ENCODE measurements at regions not wholly inside any gene's neighbourhood (a gene's known extent, or its start where the extent isn't known, plus 50 kb on each side); places are given as distances from the start of the nearest gene placed in this dataset.
"Not testable (repeated sequence)": the region's sequence is repeated elsewhere in the genome, so short reads cannot be mapped to it uniquely, and the experiment has no call there.

DNA sequence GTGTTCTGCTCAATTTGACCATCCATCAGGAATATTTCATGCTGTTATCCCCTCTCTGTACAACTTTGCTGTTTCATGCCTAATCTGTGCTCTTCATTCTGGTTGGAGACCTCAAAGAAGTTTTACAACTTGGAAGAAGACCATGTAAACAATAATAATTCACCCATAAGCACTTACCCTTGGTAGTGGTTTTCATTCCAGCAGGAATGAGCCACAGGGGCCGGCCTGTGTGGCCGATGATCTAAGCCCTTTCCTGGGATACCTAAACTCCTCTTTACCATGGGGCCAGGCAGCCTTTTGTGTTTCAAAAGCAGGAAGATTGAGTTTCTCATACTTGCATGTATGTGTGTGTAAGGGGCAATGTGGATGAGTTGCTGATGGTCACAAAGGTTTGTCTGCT lies 165.0 kb downstream of the FGF1 start:
- H3K4me3 ChIP-seq (ENCODE audit: control insufficient read depth, low read depth, low read length), result no peak overlapping the region
- peak; percentile 45 for DNase-seq (ENCODE audit: low read depth)
- TF ChIP-seq, protein P1, sequence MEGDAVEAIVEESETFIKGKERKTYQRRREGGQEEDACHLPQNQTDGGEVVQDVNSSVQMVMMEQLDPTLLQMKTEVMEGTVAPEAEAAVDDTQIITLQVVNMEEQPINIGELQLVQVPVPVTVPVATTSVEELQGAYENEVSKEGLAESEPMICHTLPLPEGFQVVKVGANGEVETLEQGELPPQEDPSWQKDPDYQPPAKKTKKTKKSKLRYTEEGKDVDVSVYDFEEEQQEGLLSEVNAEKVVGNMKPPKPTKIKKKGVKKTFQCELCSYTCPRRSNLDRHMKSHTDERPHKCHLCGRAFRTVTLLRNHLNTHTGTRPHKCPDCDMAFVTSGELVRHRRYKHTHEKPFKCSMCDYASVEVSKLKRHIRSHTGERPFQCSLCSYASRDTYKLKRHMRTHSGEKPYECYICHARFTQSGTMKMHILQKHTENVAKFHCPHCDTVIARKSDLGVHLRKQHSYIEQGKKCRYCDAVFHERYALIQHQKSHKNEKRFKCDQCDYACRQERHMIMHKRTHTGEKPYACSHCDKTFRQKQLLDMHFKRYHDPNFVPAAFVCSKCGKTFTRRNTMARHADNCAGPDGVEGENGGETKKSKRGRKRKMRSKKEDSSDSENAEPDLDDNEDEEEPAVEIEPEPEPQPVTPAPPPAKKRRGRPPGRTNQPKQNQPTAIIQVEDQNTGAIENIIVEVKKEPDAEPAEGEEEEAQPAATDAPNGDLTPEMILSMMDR (conservative IDR thresholded peaks at IDR 0.05; ENCODE audit: control insufficient read depth, insufficient read depth, low read depth, low read length), result no peak

DNA sequence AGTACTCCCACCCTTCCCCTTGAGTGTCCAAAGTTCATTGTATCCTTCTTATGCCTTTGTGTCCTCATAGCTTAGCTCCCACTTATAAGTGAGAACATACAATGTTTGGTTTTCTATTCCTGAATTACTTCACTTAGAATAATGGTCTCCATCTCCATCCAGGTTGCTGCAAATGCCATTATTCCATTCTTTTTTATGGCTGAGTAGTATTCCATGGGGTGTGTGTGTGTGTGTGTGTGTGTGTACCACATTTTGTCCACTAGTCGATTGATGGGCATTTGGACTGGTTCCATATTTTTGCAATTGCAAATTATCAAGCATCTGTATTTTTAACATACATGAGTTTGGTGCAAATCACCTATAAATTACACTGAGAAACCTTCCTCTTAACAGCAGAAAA lies 166.0 kb downstream of the FGF1 start:
- DNase-seq (ENCODE audit: low read depth); H3K4me3 ChIP-seq (ENCODE audit: control insufficient read depth, low read depth, low read length): not testable (repeated sequence)

DNA sequence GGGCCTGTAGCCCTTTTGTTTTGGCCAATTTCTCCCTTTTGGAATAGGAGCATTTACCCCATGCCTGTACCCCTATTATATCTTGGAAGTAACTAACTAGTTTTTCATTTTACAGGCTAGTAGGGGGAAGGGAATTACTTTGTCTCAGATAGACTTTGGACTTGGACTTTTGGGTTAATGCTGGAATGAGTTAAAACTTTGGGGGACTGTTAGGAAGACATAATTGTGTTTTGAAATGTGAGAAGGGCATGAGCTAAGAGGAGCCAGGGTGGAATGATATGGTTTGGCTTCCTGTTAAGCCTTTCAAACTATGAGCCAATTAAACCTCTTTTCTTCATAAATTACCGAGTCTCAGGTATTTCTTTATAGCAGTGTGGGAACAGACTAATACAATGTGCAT lies 168.1 kb downstream of the FGF1 start:
- H3K4me3 ChIP-seq (ENCODE audit: control insufficient read depth, low read depth, low read length), result no peak overlapping the region
- no peak for DNase-seq (ENCODE audit: low read depth)
- TF ChIP-seq, protein P1 (conservative IDR thresholded peaks at IDR 0.05; ENCODE audit: control insufficient read depth, insufficient read depth, low read depth, low read length), result no peak

DNA sequence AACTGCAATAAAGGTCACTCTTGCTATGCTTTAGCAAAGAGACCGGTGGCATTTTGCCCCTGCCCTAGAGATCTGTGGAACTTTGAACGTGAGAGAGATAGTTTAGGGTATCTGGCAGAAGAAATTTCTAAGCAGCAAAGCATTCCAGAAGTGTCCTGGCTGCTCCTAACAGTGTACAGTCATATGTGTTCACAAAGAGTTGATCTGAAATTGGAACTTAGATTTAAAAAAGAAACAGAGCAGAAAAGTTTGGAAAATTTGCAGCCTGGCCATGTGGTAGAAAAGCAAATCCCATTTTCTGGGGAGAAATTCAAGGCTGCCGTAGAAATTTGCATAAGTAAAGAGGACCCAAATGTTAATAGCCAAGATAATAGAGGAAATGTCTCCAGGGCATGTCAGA lies 169.2 kb downstream of the FGF1 start:
- TF ChIP-seq, protein P1 (conservative IDR thresholded peaks at IDR 0.05; ENCODE audit: control insufficient read depth, insufficient read depth, low read depth, low read length), result no peak
- no peak overlapping the region for H3K4me3 ChIP-seq (ENCODE audit: control insufficient read depth, low read depth, low read length)
- DNase-seq (ENCODE audit: low read depth), result no peak

DNA sequence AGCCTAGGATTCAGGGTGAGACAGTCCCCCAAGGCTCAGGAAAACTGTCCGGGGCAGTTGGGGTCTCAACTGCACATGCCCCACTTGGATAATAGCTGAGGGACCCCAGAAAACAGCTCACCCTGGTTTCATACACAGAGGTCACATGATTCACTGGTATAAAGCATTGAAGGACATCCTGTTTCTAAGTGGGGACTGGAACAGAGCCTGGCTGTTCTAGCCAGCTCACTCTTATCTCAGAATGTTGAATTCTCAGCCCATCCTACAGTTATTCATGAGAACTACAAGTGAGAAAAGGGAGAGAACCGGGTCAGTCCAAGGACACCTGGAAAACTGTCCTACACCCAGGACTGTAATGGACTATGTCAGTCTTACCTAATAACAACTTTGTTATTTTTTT lies 170.9 kb downstream of the FGF1 start:
- DNase-seq (ENCODE audit: low read depth), result peak; percentile 33
- no peak overlapping the region for H3K4me3 ChIP-seq (ENCODE audit: control insufficient read depth, low read depth, low read length)
- TF ChIP-seq, protein P1 (conservative IDR thresholded peaks at IDR 0.05; ENCODE audit: control insufficient read depth, insufficient read depth, low read depth, low read length), result no peak

DNA sequence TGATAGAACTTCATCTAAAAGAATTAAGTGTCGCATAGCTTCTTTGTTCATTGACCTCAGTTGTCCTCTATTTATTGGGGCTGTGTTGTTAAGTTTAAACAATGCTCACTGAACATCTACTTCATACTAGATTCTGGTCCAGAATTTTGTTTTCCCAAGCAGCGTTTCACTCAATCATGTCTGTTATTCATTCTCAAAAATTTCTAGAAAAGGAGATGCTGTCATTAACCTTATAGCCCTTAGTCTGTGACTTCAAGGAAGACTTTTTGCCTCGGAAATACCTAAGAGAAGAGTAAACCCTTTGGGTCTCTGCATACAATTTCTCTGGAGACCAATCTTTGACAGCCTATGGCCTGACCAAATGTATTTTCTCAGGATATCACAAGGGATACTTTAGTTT lies 171.7 kb downstream of the FGF1 start:
- no peak overlapping the region for H3K4me3 ChIP-seq (ENCODE audit: control insufficient read depth, low read depth, low read length)
- TF ChIP-seq, protein P1 (conservative IDR thresholded peaks at IDR 0.05; ENCODE audit: control insufficient read depth, insufficient read depth, low read depth, low read length), result no peak
- DNase-seq (ENCODE audit: low read depth), result no peak

DNA sequence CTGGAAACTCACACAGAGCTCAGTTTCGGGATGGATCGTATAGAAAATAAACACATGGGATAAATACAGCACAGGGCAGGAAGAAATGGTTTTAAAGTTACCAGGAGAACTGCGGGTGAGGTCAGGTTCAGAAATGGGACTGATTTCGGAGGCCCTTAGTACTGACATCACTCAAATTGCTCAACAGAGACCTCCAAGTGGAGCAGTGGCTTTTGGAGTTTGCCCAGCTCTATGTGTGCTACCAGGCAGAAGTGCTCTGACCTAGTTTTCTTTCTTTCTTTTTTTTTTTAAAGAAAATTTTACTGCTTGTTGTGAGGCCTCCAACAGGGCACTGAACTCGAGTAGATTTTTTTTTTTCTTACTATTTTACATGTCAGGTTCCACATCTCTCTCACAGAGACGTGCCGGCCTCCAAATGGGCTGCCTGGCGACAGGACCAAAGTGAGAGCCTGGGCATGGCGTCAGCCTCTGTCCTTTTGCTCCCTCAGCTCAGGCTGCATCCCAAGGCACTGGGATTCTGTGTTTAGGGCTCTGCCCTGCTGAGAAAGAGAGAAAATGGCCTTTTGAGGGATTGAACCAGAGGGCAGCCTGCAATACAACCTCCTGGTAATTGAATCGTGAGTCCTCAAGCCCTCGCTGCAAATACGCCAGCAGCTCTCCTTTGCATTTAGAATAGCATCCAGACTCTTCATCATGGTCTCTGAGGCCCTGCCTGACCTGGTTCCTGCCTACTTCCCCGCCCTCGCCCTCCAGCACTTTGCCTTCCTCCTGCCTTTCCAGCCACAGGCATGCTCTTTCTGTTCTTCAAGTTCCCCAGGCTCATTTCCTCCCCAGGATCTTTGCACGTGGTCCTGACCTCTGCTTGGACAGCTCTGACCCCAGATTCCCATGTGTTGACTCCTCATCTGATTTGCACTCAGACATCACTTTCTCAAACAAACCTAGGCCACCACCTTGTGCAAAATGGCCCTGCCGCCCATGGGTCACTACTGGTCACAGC lies 173.5 kb downstream of the FGF1 start:
- peak; percentile 66 for DNase-seq (ENCODE audit: low read depth)
- no peak overlapping the region for H3K4me3 ChIP-seq (ENCODE audit: control insufficient read depth, low read depth, low read length)
- TF ChIP-seq, protein P1 (conservative IDR thresholded peaks at IDR 0.05; ENCODE audit: control insufficient read depth, insufficient read depth, low read depth, low read length), result no peak
